ENCODE measurements at regions not wholly inside any gene's neighbourhood (a gene's known extent, or its start where the extent isn't known, plus 50 kb on each side); places are given as distances from the start of the nearest gene placed in this dataset.

- no peak overlapping the region for H2AFZ ChIP-seq (ENCODE audit: low read depth, low read length, poor library complexity, severe bottlenecking)
- intact Hi-C loops (cut with micrococcal nuclease) = no loop called here
- no peaks in the 10 kb centered on the region for H3K79me2 ChIP-seq (ENCODE audit: insufficient read depth, low read length)
- no peaks in the 10 kb centered on the region for H3K9me2 ChIP-seq (ENCODE audit: insufficient read depth)
- no peaks in the 10 kb centered on the region for H3K36me3 ChIP-seq (ENCODE audit: control insufficient read depth in 1 of 2, insufficient read depth in 2 of 2, low read length in 2 of 2)
- H3K9ac ChIP-seq (ENCODE audit: low read length) = no peak overlapping the region
- no TSS peak for BruUV-seq (replicated peaks)
- H3K27ac ChIP-seq (ENCODE audit: low read depth, low read length) = no peak overlapping the region
- ChIA-PET POLR2A (no interaction called here), CTCF (no interaction called here), RAD21 (ENCODE audit: low non-redundant PET in 1 of 2, low total read pairs in 2 of 2, uncharacterized antibody in 2 of 2, unreplicated experiment in 2 of 2) (no interaction called here)
- TF ChIP-seq SIN3A (IDR thresholded peaks at IDR 0.05; ENCODE audit: low read depth) (no peak), CBX3 (IDR thresholded peaks at IDR 0.05; ENCODE audit: low read depth) (no peak), EZH2 (IDR thresholded peaks at IDR 0.05) (no peak), ELF1 (IDR thresholded peaks at IDR 0.05; ENCODE audit: borderline replicate concordance, low read depth) (no peak), REST (IDR thresholded peaks at IDR 0.05; ENCODE audit: low read depth) (no peak), RAD21 (IDR thresholded peaks at IDR 0.05; ENCODE audit: low read depth) (no peak), SP1 (IDR thresholded peaks at IDR 0.05; ENCODE audit: low read depth) (no peak), FOSL1 (IDR thresholded peaks at IDR 0.05; ENCODE audit: low read depth) (no peak), CEBPB (IDR thresholded peaks at IDR 0.05; ENCODE audit: low read depth) (no peak), ATF3 (IDR thresholded peaks at IDR 0.05) (no peak), ZFX (IDR thresholded peaks at IDR 0.05) (no peak)
- TF ChIP-seq, protein P1, sequence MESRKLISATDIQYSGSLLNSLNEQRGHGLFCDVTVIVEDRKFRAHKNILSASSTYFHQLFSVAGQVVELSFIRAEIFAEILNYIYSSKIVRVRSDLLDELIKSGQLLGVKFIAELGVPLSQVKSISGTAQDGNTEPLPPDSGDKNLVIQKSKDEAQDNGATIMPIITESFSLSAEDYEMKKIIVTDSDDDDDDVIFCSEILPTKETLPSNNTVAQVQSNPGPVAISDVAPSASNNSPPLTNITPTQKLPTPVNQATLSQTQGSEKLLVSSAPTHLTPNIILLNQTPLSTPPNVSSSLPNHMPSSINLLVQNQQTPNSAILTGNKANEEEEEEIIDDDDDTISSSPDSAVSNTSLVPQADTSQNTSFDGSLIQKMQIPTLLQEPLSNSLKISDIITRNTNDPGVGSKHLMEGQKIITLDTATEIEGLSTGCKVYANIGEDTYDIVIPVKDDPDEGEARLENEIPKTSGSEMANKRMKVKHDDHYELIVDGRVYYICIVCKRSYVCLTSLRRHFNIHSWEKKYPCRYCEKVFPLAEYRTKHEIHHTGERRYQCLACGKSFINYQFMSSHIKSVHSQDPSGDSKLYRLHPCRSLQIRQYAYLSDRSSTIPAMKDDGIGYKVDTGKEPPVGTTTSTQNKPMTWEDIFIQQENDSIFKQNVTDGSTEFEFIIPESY (IDR thresholded peaks at IDR 0.05; ENCODE audit: extremely low read depth, insufficient replicate concordance, low read length) = no peak
- TF ChIP-seq, protein P2, sequence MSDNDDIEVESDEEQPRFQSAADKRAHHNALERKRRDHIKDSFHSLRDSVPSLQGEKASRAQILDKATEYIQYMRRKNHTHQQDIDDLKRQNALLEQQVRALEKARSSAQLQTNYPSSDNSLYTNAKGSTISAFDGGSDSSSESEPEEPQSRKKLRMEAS (IDR thresholded peaks at IDR 0.05) = no peak
- no peak overlapping the region for H3K4me2 ChIP-seq (ENCODE audit: low read length)
- H4K20me1 ChIP-seq (ENCODE audit: insufficient read depth) = no peaks in the 10 kb centered on the region
- H3K4me1 ChIP-seq (ENCODE audit: control insufficient read depth in 1 of 2, insufficient read depth in 2 of 2, low read length in 2 of 2) = no peaks in the 10 kb centered on the region
- ATAC-seq (no peak), DNase-seq (ENCODE audit: low read depth, low spot score) (no peak)
- peaks cover 7% of the 10 kb centered on the region; the same call in 1 of the 2 replicates for H3K27me3 ChIP-seq (ENCODE audit: insufficient read depth, low read length)
- H3K9me3 ChIP-seq (ENCODE audit: control insufficient read depth in 1 of 2, insufficient read depth in 1 of 2, low read depth in 1 of 2, low read length in 2 of 2) = no peaks in the 10 kb centered on the region
- no peak overlapping the region for H3K4me3 ChIP-seq (replicated peaks in 1 of 2; ENCODE audit: low read depth in 1 of 2, low read length in 2 of 2)
Observed at GRCh38 chr2:103010751-103011150, 248.9 kb downstream of the TMEM182 start.

All from HCT116 (cell line).